HFFc6 (cell line): ENCODE measurements at regions not wholly inside any gene's neighbourhood (a gene's known extent, or its start where the extent isn't known, plus 50 kb on each side); places are given as distances from the start of the nearest gene placed in this dataset.

Experiments
- DNase-seq: peaks from one replicate; pipeline ENCODE4 v3.0.0-alpha.2; 2018
- H3K27ac Mint-ChIP-seq: 2 replicates; pipeline ENCODE4 v1.8.0; 2020; ENCODE audit warnings: mild to moderate bottlenecking, mixed read lengths
- H3K27me3 Mint-ChIP-seq: 2 replicates; pipeline ENCODE4 v1.8.0; 2021; ENCODE audit warnings: mild to moderate bottlenecking, moderate library complexity, mixed read lengths; ENCODE audit not compliant: insufficient read depth
- H3K36me3 Mint-ChIP-seq: 2 replicates; pipeline ENCODE4 v1.8.0; 2021; ENCODE audit warnings: low read depth, mixed read lengths
- H3K4me1 Mint-ChIP-seq: 2 replicates; pipeline ENCODE4 v1.8.0; 2020; ENCODE audit warnings: low read depth, mixed read lengths
- H3K4me3 Mint-ChIP-seq: 2 replicates; pipeline ENCODE4 v1.8.0; 2020; ENCODE audit warnings: mild to moderate bottlenecking, moderate library complexity, mixed read lengths
- H3K9me3 Mint-ChIP-seq: 2 replicates; pipeline ENCODE4 v1.8.0; 2020; ENCODE audit warnings: mild to moderate bottlenecking, mixed read lengths
- TF ChIP-seq, protein P1 (sequence below): fragments of 200-600 bp; sonication (generic); IDR thresholded peaks from 2 replicates; pipeline ENCODE4 v1.5.0; 2021; ENCODE audit warnings: antibody characterized with exemption, mild to moderate bottlenecking

DNA sequence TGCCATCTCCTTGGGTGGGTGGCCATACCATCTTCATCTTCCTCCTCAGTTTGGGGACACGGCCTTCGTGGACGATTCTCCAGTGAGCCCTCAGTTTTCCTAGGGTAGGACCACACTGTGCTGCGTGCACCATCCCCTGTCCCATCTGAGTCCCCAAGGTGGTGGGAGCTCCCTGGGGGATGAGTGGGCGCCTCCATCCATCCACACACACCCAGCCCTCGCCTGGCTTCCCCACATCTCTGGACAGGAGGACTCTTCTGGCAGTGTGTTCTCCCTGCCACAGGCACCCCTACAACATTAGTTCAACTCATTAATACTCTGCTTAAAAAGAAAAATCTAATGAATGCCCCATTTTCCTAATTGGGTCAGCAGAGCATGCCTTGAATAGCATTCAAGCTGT is 408.5 kb downstream of the SHANK2 start:
- H3K4me1 Mint-ChIP-seq: no peaks in the 10 kb centered on the region
- peaks cover 48% of the 10 kb centered on the region for H3K9me3 Mint-ChIP-seq
- no peak for DNase-seq
- H3K27me3 Mint-ChIP-seq: peaks cover 7% of the 10 kb centered on the region
- no peaks in the 10 kb centered on the region for H3K36me3 Mint-ChIP-seq
- H3K27ac Mint-ChIP-seq: no peak overlapping the region
- TF ChIP-seq, protein P1, sequence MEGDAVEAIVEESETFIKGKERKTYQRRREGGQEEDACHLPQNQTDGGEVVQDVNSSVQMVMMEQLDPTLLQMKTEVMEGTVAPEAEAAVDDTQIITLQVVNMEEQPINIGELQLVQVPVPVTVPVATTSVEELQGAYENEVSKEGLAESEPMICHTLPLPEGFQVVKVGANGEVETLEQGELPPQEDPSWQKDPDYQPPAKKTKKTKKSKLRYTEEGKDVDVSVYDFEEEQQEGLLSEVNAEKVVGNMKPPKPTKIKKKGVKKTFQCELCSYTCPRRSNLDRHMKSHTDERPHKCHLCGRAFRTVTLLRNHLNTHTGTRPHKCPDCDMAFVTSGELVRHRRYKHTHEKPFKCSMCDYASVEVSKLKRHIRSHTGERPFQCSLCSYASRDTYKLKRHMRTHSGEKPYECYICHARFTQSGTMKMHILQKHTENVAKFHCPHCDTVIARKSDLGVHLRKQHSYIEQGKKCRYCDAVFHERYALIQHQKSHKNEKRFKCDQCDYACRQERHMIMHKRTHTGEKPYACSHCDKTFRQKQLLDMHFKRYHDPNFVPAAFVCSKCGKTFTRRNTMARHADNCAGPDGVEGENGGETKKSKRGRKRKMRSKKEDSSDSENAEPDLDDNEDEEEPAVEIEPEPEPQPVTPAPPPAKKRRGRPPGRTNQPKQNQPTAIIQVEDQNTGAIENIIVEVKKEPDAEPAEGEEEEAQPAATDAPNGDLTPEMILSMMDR: no peak
- no peak overlapping the region for H3K4me3 Mint-ChIP-seq

DNA sequence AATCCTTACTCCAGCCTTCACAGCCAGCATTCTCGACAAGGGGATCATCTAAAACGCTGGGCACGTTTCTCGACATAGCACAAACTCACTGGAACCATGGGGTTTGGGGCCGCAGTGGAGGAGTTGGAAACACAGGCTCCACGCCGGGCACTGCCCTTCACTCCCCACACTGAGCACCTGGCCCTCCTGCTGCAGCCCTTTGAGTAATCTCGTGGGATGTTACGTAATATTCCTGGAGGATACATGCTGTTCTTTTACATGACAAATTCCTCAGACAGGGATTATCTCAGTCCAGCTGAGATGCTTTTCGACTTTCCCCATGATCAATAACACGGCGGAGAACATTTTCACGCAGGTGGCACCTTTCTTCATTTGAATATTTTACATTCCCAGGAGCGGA is 408.0 kb downstream of the SHANK2 start:
- Mint-ChIP-seq H3K4me3 (no peak overlapping the region), H3K27me3 (peaks cover 7% of the 10 kb centered on the region), H3K4me1 (no peaks in the 10 kb centered on the region), H3K9me3 (peaks cover 50% of the 10 kb centered on the region), H3K27ac (no peak overlapping the region), H3K36me3 (no peaks in the 10 kb centered on the region)
- TF ChIP-seq, protein P1: no peak
- DNase-seq: no peak

DNA sequence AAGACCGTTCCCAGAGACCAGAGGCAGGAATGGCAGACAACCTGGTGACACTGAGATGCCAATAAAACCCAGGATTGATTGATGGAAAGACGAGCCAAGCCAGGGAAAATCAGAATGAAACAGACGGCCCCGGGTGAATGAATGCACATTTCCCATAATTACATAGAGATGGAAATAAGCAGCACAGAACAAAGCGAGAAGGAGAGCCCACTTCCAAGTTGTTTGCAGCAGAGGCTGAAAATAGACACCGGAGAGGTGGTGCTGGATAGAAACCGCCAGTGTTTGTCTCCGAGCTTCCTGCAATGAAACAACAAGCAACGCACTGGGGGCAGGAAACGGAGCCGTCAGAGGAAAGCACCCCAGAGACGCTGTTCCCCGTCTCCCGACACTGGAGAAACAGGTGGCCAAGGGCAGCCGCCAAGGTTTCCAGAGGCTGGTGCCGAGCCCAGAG is 406.8 kb downstream of the SHANK2 start:
- no peak for DNase-seq
- Mint-ChIP-seq H3K36me3 (no peaks in the 10 kb centered on the region), H3K4me1 (no peaks in the 10 kb centered on the region), H3K9me3 (peaks cover 51% of the 10 kb centered on the region), H3K27me3 (peaks cover 7% of the 10 kb centered on the region), H3K4me3 (no peak overlapping the region), H3K27ac (no peak overlapping the region)
- TF ChIP-seq, protein P1: no peak

DNA sequence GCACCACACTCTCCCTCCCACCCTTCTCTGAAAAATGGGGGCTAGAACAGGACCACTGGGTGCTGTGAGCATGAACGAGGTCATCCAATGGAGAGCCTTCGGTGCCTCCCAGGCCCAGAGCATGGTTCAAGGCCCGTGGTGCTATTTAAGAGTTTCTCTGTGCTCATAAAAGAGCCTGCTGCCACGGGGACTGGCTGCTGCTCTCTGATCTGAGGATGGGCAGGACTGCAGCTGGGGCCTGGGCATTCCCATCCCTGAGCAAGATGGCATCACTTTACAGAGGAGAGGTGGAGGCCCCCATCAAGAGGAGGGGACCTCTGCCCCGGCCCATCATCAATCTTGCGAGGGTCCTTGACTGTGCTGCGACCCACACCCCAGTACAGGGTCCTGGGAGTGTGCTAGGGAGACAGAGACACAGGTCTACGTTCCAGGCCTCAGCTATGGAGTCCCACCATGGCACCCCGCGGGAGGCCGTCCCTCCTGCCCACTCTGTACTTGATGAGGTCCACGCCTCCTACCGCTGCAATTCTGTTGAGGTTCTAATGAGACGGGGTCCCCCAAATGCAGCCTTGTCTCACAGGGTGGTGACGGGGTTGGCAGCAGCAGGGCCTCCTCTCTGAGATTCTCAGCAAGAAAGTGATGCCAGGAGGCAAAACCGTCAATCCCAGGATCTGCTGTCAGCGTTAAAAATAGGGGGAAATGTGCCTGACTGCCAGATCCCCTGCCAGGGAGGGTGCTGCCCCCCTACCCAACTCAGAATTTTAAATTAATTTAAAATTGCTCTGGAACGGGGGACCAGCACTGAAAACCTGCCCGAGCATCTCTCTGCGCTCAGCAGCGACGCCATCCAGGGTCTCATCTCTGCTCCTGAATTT is 405.4 kb downstream of the SHANK2 start:
- Mint-ChIP-seq H3K9me3 (peaks cover 53% of the 10 kb centered on the region), H3K27ac (no peak overlapping the region), H3K27me3 (peaks cover 6% of the 10 kb centered on the region), H3K4me1 (no peaks in the 10 kb centered on the region), H3K4me3 (no peak overlapping the region), H3K36me3 (no peaks in the 10 kb centered on the region)
- TF ChIP-seq, protein P1: no peak
- no peak for DNase-seq

DNA sequence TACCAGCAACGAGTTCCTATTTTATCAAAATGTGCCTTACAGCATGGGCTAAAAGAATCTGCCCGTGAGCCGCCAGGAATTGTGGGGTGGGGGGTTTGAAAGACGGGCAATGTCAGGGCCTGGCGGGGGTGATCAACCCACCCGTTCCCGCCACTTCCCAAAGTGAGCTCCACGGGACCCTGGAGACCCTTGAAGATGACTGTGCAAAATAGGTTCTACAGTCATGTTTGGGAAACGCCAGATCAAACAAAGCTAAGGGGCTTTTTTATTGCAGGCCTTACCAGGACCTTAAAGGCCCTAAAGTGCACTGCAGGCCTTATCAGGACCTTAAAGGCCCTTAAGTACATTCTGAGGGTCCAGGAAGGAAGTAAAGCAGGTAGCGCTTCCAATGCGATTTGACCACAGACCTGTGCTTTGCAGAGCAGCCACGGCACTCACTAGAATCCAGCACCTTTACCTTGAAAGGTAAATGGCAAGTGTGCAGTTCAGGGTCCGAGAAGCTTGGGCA is 404.1 kb downstream of the SHANK2 start:
- H3K9me3 Mint-ChIP-seq: peaks cover 54% of the 10 kb centered on the region
- DNase-seq: no peak
- no peaks in the 10 kb centered on the region for H3K4me1 Mint-ChIP-seq
- TF ChIP-seq, protein P1: no peak
- H3K4me3 Mint-ChIP-seq: no peak overlapping the region
- no peaks in the 10 kb centered on the region for H3K36me3 Mint-ChIP-seq
- no peak overlapping the region for H3K27ac Mint-ChIP-seq
- peaks cover 6% of the 10 kb centered on the region for H3K27me3 Mint-ChIP-seq
